GM21717 (cell line): ENCODE measurements at regions not wholly inside any gene's neighbourhood (a gene's known extent, or its start where the extent isn't known, plus 50 kb on each side); places are given as distances from the start of the nearest gene placed in this dataset.
"Not testable (repeated sequence)": the region's sequence is repeated elsewhere in the genome, so short reads cannot be mapped to it uniquely, and the experiment has no call there.

Experiments used
- ATAC-seq: cut with Tn5 transposase; IDR thresholded peaks from one replicate; pipeline ENCODE4 v1.9.1; 2021; ENCODE audit warnings: mild to moderate bottlenecking, moderate library complexity; ENCODE audit not compliant: unreplicated experiment

- no peak for ATAC-seq
These were observed 186.6 kb upstream of the HAAO start for GRCh38 chr2:42978887-42979415.

GRCh38 chr2:42978175-42978886 lies 185.9 kb upstream of the HAAO start:
- no peak for ATAC-seq

- no peak for ATAC-seq
These were observed 185.1 kb upstream of the HAAO start for GRCh38 chr2:42977270-42978174.

- ATAC-seq: no peak
These were observed 184.0 kb upstream of the HAAO start for GRCh38 chr2:42976351-42976750.

- ATAC-seq: no peak
These were observed 182.6 kb upstream of the HAAO start for GRCh38 chr2:42974721-42975717.

GRCh38 chr2:42974169-42974720 lies 181.9 kb upstream of the HAAO start:
- no peak for ATAC-seq

GRCh38 chr2:42973726-42974125 lies 181.3 kb upstream of the HAAO start:
- ATAC-seq: no peak

- not testable (repeated sequence) for ATAC-seq
These were observed 180.6 kb upstream of the HAAO start for GRCh38 chr2:42972933-42973516.

GRCh38 chr2:42971947-42972736 lies 179.8 kb upstream of the HAAO start:
- no peak for ATAC-seq

GRCh38 chr2:42971381-42971780 lies 179.0 kb upstream of the HAAO start:
- no peak for ATAC-seq

- no peak for ATAC-seq
These were observed 177.8 kb upstream of the HAAO start for GRCh38 chr2:42970151-42970550.

- no peak for ATAC-seq
These were observed 177.1 kb upstream of the HAAO start for GRCh38 chr2:42969231-42970150.

GRCh38 chr2:42967959-42968674 lies 175.7 kb upstream of the HAAO start:
- ATAC-seq: no peak

- ATAC-seq: no peak
These were observed 173.5 kb upstream of the HAAO start for GRCh38 chr2:42965910-42966309.

- no peak for ATAC-seq
These were observed 172.8 kb upstream of the HAAO start for GRCh38 chr2:42965196-42965595.

GRCh38 chr2:42964439-42965083 lies 172.2 kb upstream of the HAAO start:
- no peak for ATAC-seq

GRCh38 chr2:42963452-42964068 lies 171.2 kb upstream of the HAAO start:
- no peak for ATAC-seq
